CD4-positive, alpha-beta T cell (primary cell): ENCODE measurements at regions not wholly inside any gene's neighbourhood (a gene's known extent, or its start where the extent isn't known, plus 50 kb on each side); places are given as distances from the start of the nearest gene placed in this dataset.

Experiments used
- ATAC-seq: fragments of 200-7000 bp; cut with Tn5 transposase; one replicate; pipeline ENCODE4 v1.10.0; 2022; ENCODE audit warnings: mild to moderate bottlenecking; ENCODE audit not compliant: poor library complexity
- CTCF ChIA-PET: fragments of 350-600 bp; sonication (Branson Sonifier 250); formaldehyde crosslinking; loops from one replicate; lab custom pipeline; 2021; ENCODE audit warnings: antibody characterized with exemption, inconsistent platforms; lab: Charles Lee
- POLR2A ChIA-PET: fragments of 350-600 bp; sonication (Branson Sonifier 250); formaldehyde crosslinking; loops from one replicate; lab custom pipeline; 2021; ENCODE audit warnings: antibody characterized with exemption, inconsistent platforms; lab: Charles Lee
- DNase-seq, 14 experiments: peaks; one replicate each; pipeline ENCODE4 v3.0.0-alpha.2; 2013 to 2020; ENCODE audit warnings: mixed read lengths in 2 of 14
- H3K27ac ChIP-seq, 2 donors: one replicate each; pipeline versions ENCODE4 v1.5.1 to v1.7.0; 2013; ENCODE audit warnings: low read length in 2 of 2, low read depth in 1 of 2, mild to moderate bottlenecking in 1 of 2
- H3K27me3 ChIP-seq, 2 experiments: 1 replicate in 1 of 2; 2 replicates in 1 of 2; pipeline versions ENCODE4 v1.6.1 to v1.7.0; 2013; ENCODE audit warnings: low read length in 2 of 2, control low read depth in 1 of 2, mild to moderate bottlenecking in 1 of 2, moderate library complexity in 1 of 2; ENCODE audit not compliant: insufficient read depth in 2 of 2, control insufficient read depth in 1 of 2
- H3K36me3 ChIP-seq: one replicate; pipeline ENCODE4 v1.6.1; 2013; ENCODE audit warnings: low read length, control low read depth; ENCODE audit not compliant: insufficient read depth
- H3K4me1 ChIP-seq: one replicate; pipeline ENCODE4 v1.6.1; 2013; ENCODE audit warnings: low read length, control low read depth; ENCODE audit not compliant: insufficient read depth
- H3K4me3 ChIP-seq: one replicate; pipeline ENCODE4 v1.5.1; 2013; ENCODE audit warnings: mild to moderate bottlenecking, low read length, moderate library complexity
- H3K9me3 ChIP-seq, 2 experiments: 1 replicate in 1 of 2; 2 replicates in 1 of 2; pipeline versions ENCODE4 v1.6.1 to v1.7.0; 2013; ENCODE audit warnings: low read length in 2 of 2, mild to moderate bottlenecking in 2 of 2, control low read depth in 1 of 2, moderate library complexity in 1 of 2; ENCODE audit not compliant: control insufficient read depth in 1 of 2, insufficient read depth in 1 of 2
- H3K27ac Mint-ChIP-seq: one replicate; pipeline ENCODE4 v1.8.0; 2020; ENCODE audit warnings: mixed read lengths
- H3K27me3 Mint-ChIP-seq: one replicate; pipeline ENCODE4 v1.8.0; 2021; ENCODE audit warnings: mixed read lengths
- H3K36me3 Mint-ChIP-seq: one replicate; pipeline ENCODE4 v1.8.0; 2021; ENCODE audit warnings: low read depth, mixed read lengths
- H3K4me1 Mint-ChIP-seq: one replicate; pipeline ENCODE4 v1.8.0; 2021; ENCODE audit warnings: low read depth, mixed read lengths
- H3K4me3 Mint-ChIP-seq: one replicate; pipeline ENCODE4 v1.8.0; 2020; ENCODE audit warnings: mild to moderate bottlenecking, mixed read lengths
- H3K9me3 Mint-ChIP-seq: one replicate; pipeline ENCODE4 v1.8.0; 2020; ENCODE audit warnings: mixed read lengths
- CTCF ChIP-seq: fragments of 200-600 bp; IDR thresholded peaks from one replicate; pipeline ENCODE4 v1.8.0; 2022; ENCODE audit warnings: antibody characterized with exemption, mild to moderate bottlenecking
- intact Hi-C, 2 experiments: fragments of 100-400 bp; cut with DNase I in 1 of 2; cut with micrococcal nuclease in 1 of 2; formaldehyde crosslinking; loops; one replicate each; pipeline versions ENCODE4 v1.15.1 to v1.9.0; 2023 to 2025; cut with DNase I, micrococcal nuclease

- H3K4me1 Mint-ChIP-seq, result no peaks in the 10 kb centered on the region
- H3K27me3 Mint-ChIP-seq, result peaks cover 33% of the 10 kb centered on the region
- H3K27me3 ChIP-seq, result no peaks in the 10 kb centered on the region
- ChIA-PET CTCF (no interaction called here), POLR2A (no interaction called here)
- no peaks in the 10 kb centered on the region for H3K36me3 Mint-ChIP-seq
- no peaks in the 10 kb centered on the region for H3K36me3 ChIP-seq
- no peak for ATAC-seq
- no peak overlapping the region for H3K27ac ChIP-seq
- no peak overlapping the region for H3K4me3 ChIP-seq
- no peak for TF ChIP-seq CTCF
- no peak for DNase-seq
- no peaks in the 10 kb centered on the region for H3K9me3 ChIP-seq
- intact Hi-C loops, result no loop called here
- no peak overlapping the region for H3K27ac Mint-ChIP-seq
- H3K4me3 Mint-ChIP-seq, result no peak overlapping the region
- no peaks in the 10 kb centered on the region for H3K9me3 Mint-ChIP-seq
- no peaks in the 10 kb centered on the region for H3K4me1 ChIP-seq
Observed at GRCh38 chr4:151459375-151459774, 50.4 kb downstream of the FHIP1A start.

GRCh38 chr4:151460434-151460833 lies 51.5 kb downstream of the FHIP1A start:
- ChIA-PET CTCF (interaction anchor here (1.2 kb wide), 1 partner anchor 9 kb away, joined by 3 read pairs; no protein-coding TSS in a partner anchor), POLR2A (no interaction called here)
- no peak overlapping the region for H3K27ac Mint-ChIP-seq

GRCh38 chr4:151462554-151462953 lies 53.6 kb downstream of the FHIP1A start:
- no peak overlapping the region for H3K4me3 ChIP-seq
- no peaks in the 10 kb centered on the region for H3K27me3 ChIP-seq
- CTCF ChIA-PET, result no interaction called here
- no peak overlapping the region for H3K27ac Mint-ChIP-seq
- H3K9me3 Mint-ChIP-seq, result no peaks in the 10 kb centered on the region
- peaks cover 47% of the 10 kb centered on the region for H3K27me3 Mint-ChIP-seq
- H3K4me1 Mint-ChIP-seq, result no peaks in the 10 kb centered on the region
- ATAC-seq (no peak), DNase-seq (no peak)
- no peak overlapping the region for H3K4me3 Mint-ChIP-seq
- H3K27ac ChIP-seq, result no peak overlapping the region
- TF ChIP-seq CTCF, result no peak
- POLR2A ChIA-PET, result no interaction called here
- no peaks in the 10 kb centered on the region for H3K36me3 ChIP-seq
- intact Hi-C loops, result no loop called here
- no peaks in the 10 kb centered on the region for H3K4me1 ChIP-seq
- H3K9me3 ChIP-seq, result no peaks in the 10 kb centered on the region
- no peaks in the 10 kb centered on the region for H3K36me3 Mint-ChIP-seq

More at GRCh38 chr4:151460434-151460833, 51.5 kb downstream of the FHIP1A start:
- Histone ChIP-seq H3K4me3 (no peak overlapping the region), H3K9me3 (no peaks in the 10 kb centered on the region), H3K27ac (no peak overlapping the region), H3K4me1 (no peaks in the 10 kb centered on the region), H3K36me3 (no peaks in the 10 kb centered on the region), H3K27me3 (no peaks in the 10 kb centered on the region)
- ATAC-seq, result no peak
- Mint-ChIP-seq H3K9me3 (no peaks in the 10 kb centered on the region), H3K36me3 (no peaks in the 10 kb centered on the region), H3K27me3 (peaks cover 34% of the 10 kb centered on the region), H3K4me1 (no peaks in the 10 kb centered on the region), H3K4me3 (no peak overlapping the region)
- intact Hi-C loops, result no loop called here
- no peak for DNase-seq
- no peak for TF ChIP-seq CTCF
